NCI-H1105 (cell line): ENCODE measurements at regions not wholly inside any gene's neighbourhood (a gene's known extent, or its start where the extent isn't known, plus 50 kb on each side); places are given as distances from the start of the nearest gene placed in this dataset.

ENCODE experiments used
- DNase-seq: peaks from one replicate; lab custom pipeline; 2025; lab: John Stamatoyannopoulos, UW

GRCh38 chr12:23185346-23185745 is 560.4 kb downstream of the ETNK1 start:
- DNase-seq: no peak

- DNase-seq: no peak
Observed at GRCh38 chr12:23186950-23187349, 562.0 kb downstream of the ETNK1 start.

GRCh38 chr12:23193552-23193951 is 568.6 kb downstream of the ETNK1 start:
- no peak for DNase-seq

GRCh38 chr12:23197266-23197665 is 572.3 kb downstream of the ETNK1 start:
- no peak for DNase-seq

GRCh38 chr12:23202728-23203127 is 577.8 kb downstream of the ETNK1 start:
- no peak for DNase-seq

GRCh38 chr12:23204933-23205778 is 580.2 kb downstream of the ETNK1 start:
- peak; percentile 42 for DNase-seq

GRCh38 chr12:23209793-23210192 is 584.8 kb downstream of the ETNK1 start:
- no peak for DNase-seq

GRCh38 chr12:23210573-23210972 is 585.6 kb downstream of the ETNK1 start:
- no peak for DNase-seq

GRCh38 chr12:23211384-23212320 is 586.7 kb downstream of the ETNK1 start:
- no peak for DNase-seq

GRCh38 chr12:23217158-23217557 is 592.2 kb downstream of the ETNK1 start:
- DNase-seq: no peak

GRCh38 chr12:23217667-23218066 is 592.7 kb downstream of the ETNK1 start:
- DNase-seq: no peak

- DNase-seq: no peak
Observed at GRCh38 chr12:23221066-23221465, 596.1 kb downstream of the ETNK1 start.

GRCh38 chr12:23221926-23222325 is 597.0 kb downstream of the ETNK1 start:
- no peak for DNase-seq

- DNase-seq: no peak
Observed at GRCh38 chr12:23222801-23223200, 597.8 kb downstream of the ETNK1 start.

GRCh38 chr12:23228101-23228500 is 603.1 kb downstream of the ETNK1 start:
- no peak for DNase-seq

GRCh38 chr12:23230899-23231298 is 605.9 kb downstream of the ETNK1 start:
- no peak for DNase-seq

- DNase-seq: no peak
Observed at GRCh38 chr12:23236066-23236780, 611.3 kb downstream of the ETNK1 start.

- DNase-seq: no peak
Observed at GRCh38 chr12:23236811-23237210, 611.8 kb downstream of the ETNK1 start.

- no peak for DNase-seq
Observed at GRCh38 chr12:23238190-23238589, 613.2 kb downstream of the ETNK1 start.

GRCh38 chr12:23238957-23239356 is 614.0 kb downstream of the ETNK1 start:
- no peak for DNase-seq

GRCh38 chr12:23245186-23245585 is 620.2 kb downstream of the ETNK1 start:
- no peak for DNase-seq

GRCh38 chr12:23253191-23253590 is 628.2 kb downstream of the ETNK1 start:
- no peak for DNase-seq
